HG02870 (cell line): ENCODE measurements at regions not wholly inside any gene's neighbourhood (a gene's known extent, or its start where the extent isn't known, plus 50 kb on each side); places are given as distances from the start of the nearest gene placed in this dataset.
"Not testable (repeated sequence)": the region's sequence is repeated elsewhere in the genome, so short reads cannot be mapped to it uniquely, and the experiment has no call there.

ENCODE experiments used
- ATAC-seq: cut with Tn5 transposase; IDR thresholded peaks from one replicate; pipeline ENCODE4 v1.9.1; 2021; ENCODE audit warnings: mild to moderate bottlenecking, moderate library complexity; ENCODE audit not compliant: unreplicated experiment

GRCh38 chr13:78160793-78161192, 242.2 kb upstream of the EDNRB start:
- ATAC-seq = peak; percentile 73

- no peak for ATAC-seq
Measured at GRCh38 chr13:78152415-78152814, 233.8 kb upstream of the EDNRB start.

GRCh38 chr13:78147905-78148304, 229.3 kb upstream of the EDNRB start:
- no peak for ATAC-seq

GRCh38 chr13:78145276-78145675, 226.6 kb upstream of the EDNRB start:
- ATAC-seq = no peak

GRCh38 chr13:78139765-78140164, 221.1 kb upstream of the EDNRB start:
- no peak for ATAC-seq

GRCh38 chr13:78138756-78139155, 220.1 kb upstream of the EDNRB start:
- ATAC-seq = no peak

- peak; percentile 87 for ATAC-seq
Measured at GRCh38 chr13:78137404-78138142, 218.9 kb upstream of the EDNRB start.

GRCh38 chr13:78136966-78137365, 218.3 kb upstream of the EDNRB start:
- no peak for ATAC-seq

GRCh38 chr13:78133511-78133910, 214.9 kb upstream of the EDNRB start:
- ATAC-seq = no peak

GRCh38 chr13:78131811-78132210, 213.2 kb upstream of the EDNRB start:
- ATAC-seq = no peak

GRCh38 chr13:78131346-78131745, 212.7 kb upstream of the EDNRB start:
- ATAC-seq = no peak

- no peak for ATAC-seq
Measured at GRCh38 chr13:78129823-78130222, 211.2 kb upstream of the EDNRB start.

GRCh38 chr13:78129359-78129758, 210.7 kb upstream of the EDNRB start:
- ATAC-seq = no peak

GRCh38 chr13:78121459-78122348, 203.1 kb upstream of the EDNRB start:
- peak; percentile 73 for ATAC-seq

GRCh38 chr13:78121001-78121400, 202.4 kb upstream of the EDNRB start:
- no peak for ATAC-seq

GRCh38 chr13:78120144-78120543, 201.5 kb upstream of the EDNRB start:
- ATAC-seq = not testable (repeated sequence)

GRCh38 chr13:78117070-78117469, 198.4 kb upstream of the EDNRB start:
- not testable (repeated sequence) for ATAC-seq

GRCh38 chr13:78105656-78106055, 187.0 kb upstream of the EDNRB start:
- ATAC-seq = no peak

- ATAC-seq = no peak
Measured at GRCh38 chr13:78103936-78104335, 185.3 kb upstream of the EDNRB start.

- no peak for ATAC-seq
Measured at GRCh38 chr13:78102741-78103140, 184.1 kb upstream of the EDNRB start.

GRCh38 chr13:78102121-78102677, 183.6 kb upstream of the EDNRB start:
- no peak for ATAC-seq

- no peak for ATAC-seq
Measured at GRCh38 chr13:78100486-78100885, 181.9 kb upstream of the EDNRB start.
